PC-3 (cell line): ENCODE measurements at regions not wholly inside any gene's neighbourhood (a gene's known extent, or its start where the extent isn't known, plus 50 kb on each side); places are given as distances from the start of the nearest gene placed in this dataset.

Experiments
- EZH2 ChIP-seq: fragments of 300-600 bp; sonication (generic); IDR thresholded peaks from one replicate; pipeline ENCODE4 v1.6.1; 2017; ENCODE audit warnings: antibody characterized with exemption, mild to moderate bottlenecking, low read length; ENCODE audit not compliant: unreplicated experiment
- EZH2phosphoT487 ChIP-seq: fragments of 300-600 bp; sonication (generic); IDR thresholded peaks from 2 replicates; pipeline ENCODE4 v1.6.1; 2018; ENCODE audit warnings: mild to moderate bottlenecking, antibody characterized with exemption, low read length, borderline replicate concordance
- TF ChIP-seq, protein P1 (sequence below): fragments of 300-600 bp; sonication (generic); conservative IDR thresholded peaks from 2 replicates; pipeline ENCODE4 v1.5.1; 2017; ENCODE audit warnings: antibody characterized with exemption, low read depth, mild to moderate bottlenecking, low read length

DNA sequence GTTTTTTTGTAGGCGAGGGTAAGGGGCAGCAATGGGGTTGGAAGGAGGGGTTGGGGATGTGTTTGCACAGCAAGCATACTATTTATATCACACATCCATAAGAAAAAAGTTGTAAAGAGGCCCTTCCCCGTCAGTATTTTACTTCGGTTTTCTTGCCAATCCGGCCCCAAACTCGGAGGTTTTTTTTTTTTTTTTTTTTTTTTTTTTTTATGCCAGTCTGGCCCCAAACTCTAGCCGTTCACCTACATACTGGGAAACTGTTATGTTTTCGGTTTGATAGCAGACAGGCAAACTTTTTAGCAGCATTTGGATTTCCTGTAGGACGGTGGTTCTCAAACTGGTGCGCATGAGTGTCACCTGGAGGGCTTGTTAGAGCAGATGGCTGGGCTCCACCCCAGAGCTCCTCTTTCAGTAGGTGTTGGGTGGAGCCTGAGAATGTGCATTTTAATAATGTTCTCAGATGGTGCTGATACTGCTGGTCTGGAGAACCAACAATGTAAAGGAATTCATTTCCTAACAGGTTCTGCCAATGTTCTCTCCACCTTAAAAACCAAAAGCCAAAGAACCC lies 76.5 kb upstream of the ZBED5 start:
- TF ChIP-seq, protein P1, sequence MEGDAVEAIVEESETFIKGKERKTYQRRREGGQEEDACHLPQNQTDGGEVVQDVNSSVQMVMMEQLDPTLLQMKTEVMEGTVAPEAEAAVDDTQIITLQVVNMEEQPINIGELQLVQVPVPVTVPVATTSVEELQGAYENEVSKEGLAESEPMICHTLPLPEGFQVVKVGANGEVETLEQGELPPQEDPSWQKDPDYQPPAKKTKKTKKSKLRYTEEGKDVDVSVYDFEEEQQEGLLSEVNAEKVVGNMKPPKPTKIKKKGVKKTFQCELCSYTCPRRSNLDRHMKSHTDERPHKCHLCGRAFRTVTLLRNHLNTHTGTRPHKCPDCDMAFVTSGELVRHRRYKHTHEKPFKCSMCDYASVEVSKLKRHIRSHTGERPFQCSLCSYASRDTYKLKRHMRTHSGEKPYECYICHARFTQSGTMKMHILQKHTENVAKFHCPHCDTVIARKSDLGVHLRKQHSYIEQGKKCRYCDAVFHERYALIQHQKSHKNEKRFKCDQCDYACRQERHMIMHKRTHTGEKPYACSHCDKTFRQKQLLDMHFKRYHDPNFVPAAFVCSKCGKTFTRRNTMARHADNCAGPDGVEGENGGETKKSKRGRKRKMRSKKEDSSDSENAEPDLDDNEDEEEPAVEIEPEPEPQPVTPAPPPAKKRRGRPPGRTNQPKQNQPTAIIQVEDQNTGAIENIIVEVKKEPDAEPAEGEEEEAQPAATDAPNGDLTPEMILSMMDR: no peak
- no peak for TF ChIP-seq EZH2phosphoT487
- TF ChIP-seq EZH2: no peak
